Endothelial cell of umbilical vein (primary cell): ENCODE measurements at regions not wholly inside any gene's neighbourhood (a gene's known extent, or its start where the extent isn't known, plus 50 kb on each side); places are given as distances from the start of the nearest gene placed in this dataset.

ENCODE experiments used
- BruUV-seq: library from RNA; stranded (reverse); fragments of 400-500 nt; replicated peaks from 2 replicates; lab custom pipeline; 2021; lab: Mats Ljungman, UMichigan
- CTCF ChIA-PET: fragments of 300-600, 350-600 bp; sonication (Branson Sonifier 250); formaldehyde crosslinking; loops from one replicate; lab custom pipeline; 2021; ENCODE audit warnings: antibody characterized with exemption, inconsistent platforms; lab: Charles Lee
- POLR2A ChIA-PET: fragments of 300-600, 350-600 bp; sonication (Branson Sonifier 250); formaldehyde crosslinking; loops from one replicate; lab custom pipeline; 2021; ENCODE audit warnings: antibody characterized with exemption, inconsistent platforms; lab: Charles Lee
- DNase-seq: peaks from one replicate; pipeline ENCODE4 v3.0.0-alpha.2; 2011; ENCODE audit warnings: low read depth, low spot score
- FAIRE-seq: peaks from 2 replicates; lab custom pipeline; 2011; peaks lifted over from hg19 to GRCh38; lab: Jason Lieb, UNC
- H2AFZ ChIP-seq: 2 replicates; pipeline ENCODE4 v1.6.0; 2012; ENCODE audit warnings: low read depth, low read length, control low read depth, inconsistent platforms
- H3K27ac ChIP-seq: 2 replicates; pipeline ENCODE4 v1.5.1; 2011; ENCODE audit warnings: low read depth, mild to moderate bottlenecking, control low read depth, low read length, moderate library complexity; ENCODE audit not compliant: insufficient read depth
- H3K27me3 ChIP-seq, 2 experiments: 2 replicates each; pipeline versions ENCODE4 v1.6.0 to v1.6.1; 2011; ENCODE audit warnings: low read length in 2 of 2, mixed read lengths in 1 of 2; ENCODE audit not compliant: control insufficient read depth in 2 of 2, insufficient read depth in 2 of 2
- H3K36me3 ChIP-seq, 2 experiments: 2 replicates in 1 of 2; 3 replicates in 1 of 2; pipeline ENCODE4 v1.5.1; 2011; ENCODE audit warnings: low read length in 2 of 2, mild to moderate bottlenecking in 1 of 2, moderate library complexity in 1 of 2; ENCODE audit not compliant: control insufficient read depth in 2 of 2, insufficient read depth in 2 of 2; ENCODE audit errors: extremely low read depth in 1 of 2
- H3K4me1 ChIP-seq: 3 replicates; pipeline ENCODE4 v1.5.1; 2011; ENCODE audit warnings: mild to moderate bottlenecking, low read length; ENCODE audit not compliant: control insufficient read depth, insufficient read depth; ENCODE audit errors: extremely low read depth
- H3K4me2 ChIP-seq: 2 replicates; pipeline ENCODE4 v1.6.1; 2011; ENCODE audit warnings: low read length, control low read depth, mixed read lengths; ENCODE audit not compliant: insufficient read depth
- H3K4me3 ChIP-seq, 3 experiments: fragments of 200-600 bp in 1 of 3; sonication (generic), shearing (Covaris generic) in 1 of 3; replicated peaks in 1 of 3; 2 replicates each; pipeline ENCODE4 v1.5.1; 2011 to 2016; ENCODE audit warnings: control low read depth in 3 of 3, low read length in 3 of 3, mild to moderate bottlenecking in 2 of 3, inconsistent platforms in 1 of 3, low read depth in 1 of 3, moderate library complexity in 1 of 3; ENCODE audit not compliant: insufficient read depth in 1 of 3
- H3K79me2 ChIP-seq: 2 replicates; pipeline ENCODE4 v1.6.0; 2012; ENCODE audit warnings: low read length, inconsistent platforms; ENCODE audit not compliant: control insufficient read depth, insufficient read depth
- H3K9ac ChIP-seq: replicated peaks from 2 replicates; pipeline ENCODE3; 2011; ENCODE audit warnings: low read length, control low read depth; ENCODE audit not compliant: insufficient read depth; ENCODE audit errors: extremely low read depth
- H3K9me1 ChIP-seq: replicated peaks from 3 replicates; pipeline ENCODE4 v1.6.0; 2011; ENCODE audit warnings: mild to moderate bottlenecking, low read length; ENCODE audit not compliant: control insufficient read depth, insufficient read depth; ENCODE audit errors: extremely low read depth
- H3K9me3 ChIP-seq: replicated peaks from 2 replicates; pipeline ENCODE4 v1.5.1; 2012; ENCODE audit warnings: low read length, inconsistent platforms; ENCODE audit not compliant: control insufficient read depth, insufficient read depth
- H4K20me1 ChIP-seq: replicated peaks from 2 replicates; pipeline ENCODE3; 2011; ENCODE audit warnings: mild to moderate bottlenecking, low read length; ENCODE audit not compliant: control insufficient read depth, insufficient read depth; ENCODE audit errors: extremely low read depth
- EZH2 ChIP-seq: IDR thresholded peaks from 2 replicates; pipeline ENCODE4 v1.6.1; 2012; ENCODE audit warnings: borderline replicate concordance, low read depth, mild to moderate bottlenecking, moderate library complexity, low read length, inconsistent platforms; ENCODE audit not compliant: severe bottlenecking
- FOS ChIP-seq: IDR thresholded peaks from 2 replicates; pipeline ENCODE4 v1.6.1; 2011; ENCODE audit warnings: mild to moderate bottlenecking, low read length, moderate library complexity, borderline replicate concordance; ENCODE audit not compliant: insufficient read depth
- GATA2 ChIP-seq: IDR thresholded peaks from 2 replicates; pipeline ENCODE4 v1.7.0; 2011; ENCODE audit warnings: low read depth, mild to moderate bottlenecking, moderate library complexity, mixed read lengths, low read length; ENCODE audit not compliant: insufficient read length, insufficient read depth
- JUN ChIP-seq: IDR thresholded peaks from 2 replicates; pipeline ENCODE4 v1.6.1; 2011; ENCODE audit warnings: borderline replicate concordance, low read depth; ENCODE audit not compliant: insufficient read length, insufficient read depth
- MYC ChIP-seq: IDR thresholded peaks from one replicate; pipeline ENCODE4 v1.6.1; 2011; ENCODE audit warnings: mild to moderate bottlenecking, low read depth, low read length
- POLR2A ChIP-seq: IDR thresholded peaks from 2 replicates; pipeline ENCODE4 v1.6.1; 2012; ENCODE audit warnings: low read depth, mild to moderate bottlenecking, control low read depth, low read length
- POLR2AphosphoS5 ChIP-seq: IDR thresholded peaks from 2 replicates; pipeline ENCODE4 v1.6.1; 2012; ENCODE audit warnings: low read depth, mild to moderate bottlenecking, control low read depth, low read length, moderate library complexity; ENCODE audit not compliant: insufficient read depth
- dilution Hi-C: fragments of 300-500 bp; cut with MboI; formaldehyde crosslinking; loops from one replicate; pipeline ENCODE4 v1.15.0; 2019; ENCODE audit warnings: low sequenced_read_pairs; ENCODE audit not compliant: extremely low pct_ligation_motif_present
- intact Hi-C: fragments of 100-400 bp; cut with micrococcal nuclease; formaldehyde crosslinking; loops from one replicate; pipeline ENCODE4 v1.10.0; 2022
- TF ChIP-seq, protein P1 (sequence below): IDR thresholded peaks from 2 replicates; pipeline ENCODE4 v1.6.1; 2011; ENCODE audit not compliant: insufficient read depth, insufficient read length
- TF ChIP-seq, protein P2 (sequence below), 2 donors: IDR thresholded peaks; 1 replicate in 1 of 2; 2 replicates in 1 of 2; pipeline ENCODE4 v1.5.1; 2011; ENCODE audit warnings: low read length in 2 of 2, mild to moderate bottlenecking in 2 of 2, moderate library complexity in 2 of 2, control low read depth in 1 of 2, inconsistent platforms in 1 of 2, low read depth in 1 of 2; ENCODE audit not compliant: insufficient read depth in 1 of 2; ENCODE audit errors: extremely low read depth in 1 of 2

DNA sequence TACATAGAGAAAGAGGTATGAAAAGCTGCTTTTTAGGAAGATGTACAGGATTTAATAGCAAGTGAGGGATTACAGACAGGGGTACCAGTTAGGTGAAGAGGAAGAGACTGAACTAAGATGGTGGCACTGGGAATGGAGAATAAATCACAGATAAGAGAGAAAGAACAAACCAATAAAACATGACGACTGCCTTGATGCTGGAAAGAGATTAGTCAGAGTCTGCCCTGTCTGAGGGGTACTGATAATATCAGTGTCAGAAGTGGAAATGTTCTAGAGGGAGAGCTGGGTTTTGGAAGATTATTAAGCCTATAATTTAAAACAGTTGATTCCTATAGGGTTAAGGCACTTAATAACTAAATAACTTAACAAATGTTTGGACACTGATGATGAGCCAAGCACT is 77.7 kb downstream of the NR2F1 start:
- DNase-seq = no peak
- CTCF ChIA-PET = interaction anchor here (1.7 kb wide), 1 partner anchor 16 kb away, joined by 5 read pairs; no protein-coding TSS in a partner anchor
- Histone ChIP-seq H3K9me1 (no peaks in the 10 kb centered on the region), H3K9me3 (no peaks in the 10 kb centered on the region), H3K4me3 (no peak overlapping the region), H3K9ac (no peak overlapping the region), H3K4me1 (no peaks in the 10 kb centered on the region), H2AFZ (no peak overlapping the region), H3K27me3 (no peaks in the 10 kb centered on the region), H3K36me3 (no peaks in the 10 kb centered on the region), H4K20me1 (no peaks in the 10 kb centered on the region), H3K4me2 (no peak overlapping the region), H3K79me2 (no peaks in the 10 kb centered on the region), H3K27ac (no peak overlapping the region)
- no peak for TF ChIP-seq JUN
- no peak for TF ChIP-seq GATA2
- no peak for TF ChIP-seq FOS
- no peak for TF ChIP-seq MYC
- no peak for TF ChIP-seq EZH2
- TF ChIP-seq, protein P1, sequence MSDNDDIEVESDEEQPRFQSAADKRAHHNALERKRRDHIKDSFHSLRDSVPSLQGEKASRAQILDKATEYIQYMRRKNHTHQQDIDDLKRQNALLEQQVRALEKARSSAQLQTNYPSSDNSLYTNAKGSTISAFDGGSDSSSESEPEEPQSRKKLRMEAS = no peak
- POLR2A ChIA-PET = no interaction called here
- dilution Hi-C loops (no loop called here), intact Hi-C loops (no loop called here)
- FAIRE-seq = no peak
- BruUV-seq = no TSS peak

DNA sequence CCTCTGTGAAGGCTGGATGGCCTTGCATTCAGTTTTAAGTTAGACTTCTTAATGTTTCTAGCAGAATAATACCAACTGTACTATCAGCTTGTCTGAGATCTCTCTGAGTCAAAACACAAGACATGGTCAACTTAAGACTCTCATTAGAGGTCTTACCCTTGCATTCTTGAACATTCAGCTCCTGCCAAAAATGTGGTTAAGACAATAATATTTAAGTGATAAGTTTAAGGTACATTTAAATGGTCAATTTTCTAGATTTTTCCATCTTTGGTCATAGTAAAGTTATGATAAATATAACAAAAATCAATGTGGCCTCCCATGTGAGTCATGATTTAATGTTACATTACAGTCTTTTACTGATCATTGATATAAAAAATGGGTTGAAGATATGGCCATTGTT is 75.0 kb downstream of the NR2F1 start:
- H4K20me1 ChIP-seq = no peaks in the 10 kb centered on the region
- no peaks in the 10 kb centered on the region for H3K79me2 ChIP-seq
- H3K4me2 ChIP-seq = no peak overlapping the region
- no peaks in the 10 kb centered on the region for H3K4me1 ChIP-seq
- no peak overlapping the region for H3K9ac ChIP-seq
- TF ChIP-seq POLR2A (no peak), EZH2 (no peak), JUN (no peak), POLR2AphosphoS5 (no peak), MYC (no peak), GATA2 (no peak), FOS (no peak)
- TF ChIP-seq, protein P2, sequence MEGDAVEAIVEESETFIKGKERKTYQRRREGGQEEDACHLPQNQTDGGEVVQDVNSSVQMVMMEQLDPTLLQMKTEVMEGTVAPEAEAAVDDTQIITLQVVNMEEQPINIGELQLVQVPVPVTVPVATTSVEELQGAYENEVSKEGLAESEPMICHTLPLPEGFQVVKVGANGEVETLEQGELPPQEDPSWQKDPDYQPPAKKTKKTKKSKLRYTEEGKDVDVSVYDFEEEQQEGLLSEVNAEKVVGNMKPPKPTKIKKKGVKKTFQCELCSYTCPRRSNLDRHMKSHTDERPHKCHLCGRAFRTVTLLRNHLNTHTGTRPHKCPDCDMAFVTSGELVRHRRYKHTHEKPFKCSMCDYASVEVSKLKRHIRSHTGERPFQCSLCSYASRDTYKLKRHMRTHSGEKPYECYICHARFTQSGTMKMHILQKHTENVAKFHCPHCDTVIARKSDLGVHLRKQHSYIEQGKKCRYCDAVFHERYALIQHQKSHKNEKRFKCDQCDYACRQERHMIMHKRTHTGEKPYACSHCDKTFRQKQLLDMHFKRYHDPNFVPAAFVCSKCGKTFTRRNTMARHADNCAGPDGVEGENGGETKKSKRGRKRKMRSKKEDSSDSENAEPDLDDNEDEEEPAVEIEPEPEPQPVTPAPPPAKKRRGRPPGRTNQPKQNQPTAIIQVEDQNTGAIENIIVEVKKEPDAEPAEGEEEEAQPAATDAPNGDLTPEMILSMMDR (IDR thresholded peaks at IDR 0.05; ENCODE audit: extremely low read depth in 1 of 2, insufficient read depth in 1 of 2, low read depth in 1 of 2, low read length in 2 of 2) = no peak
- TF ChIP-seq, protein P1 = no peak
- DNase-seq (no peak), FAIRE-seq (no peak)
- ChIA-PET POLR2A (no interaction called here), CTCF (interaction anchor here (1.1 kb wide), 1 partner anchor 142 kb away, joined by 3 read pairs; no protein-coding TSS in a partner anchor)
- dilution Hi-C loops (no loop called here), intact Hi-C loops (no loop called here)
- no peak overlapping the region for H3K27ac ChIP-seq
- H3K36me3 ChIP-seq = no peaks in the 10 kb centered on the region
- no peaks in the 10 kb centered on the region for H3K9me3 ChIP-seq
- no peaks in the 10 kb centered on the region for H3K27me3 ChIP-seq
- H2AFZ ChIP-seq = no peak overlapping the region
- no peak overlapping the region for H3K4me3 ChIP-seq
- BruUV-seq = no TSS peak
- no peaks in the 10 kb centered on the region for H3K9me1 ChIP-seq
